ENCODE measurements at regions not wholly inside any gene's neighbourhood (a gene's known extent, or its start where the extent isn't known, plus 50 kb on each side); places are given as distances from the start of the nearest gene placed in this dataset.

DNA sequence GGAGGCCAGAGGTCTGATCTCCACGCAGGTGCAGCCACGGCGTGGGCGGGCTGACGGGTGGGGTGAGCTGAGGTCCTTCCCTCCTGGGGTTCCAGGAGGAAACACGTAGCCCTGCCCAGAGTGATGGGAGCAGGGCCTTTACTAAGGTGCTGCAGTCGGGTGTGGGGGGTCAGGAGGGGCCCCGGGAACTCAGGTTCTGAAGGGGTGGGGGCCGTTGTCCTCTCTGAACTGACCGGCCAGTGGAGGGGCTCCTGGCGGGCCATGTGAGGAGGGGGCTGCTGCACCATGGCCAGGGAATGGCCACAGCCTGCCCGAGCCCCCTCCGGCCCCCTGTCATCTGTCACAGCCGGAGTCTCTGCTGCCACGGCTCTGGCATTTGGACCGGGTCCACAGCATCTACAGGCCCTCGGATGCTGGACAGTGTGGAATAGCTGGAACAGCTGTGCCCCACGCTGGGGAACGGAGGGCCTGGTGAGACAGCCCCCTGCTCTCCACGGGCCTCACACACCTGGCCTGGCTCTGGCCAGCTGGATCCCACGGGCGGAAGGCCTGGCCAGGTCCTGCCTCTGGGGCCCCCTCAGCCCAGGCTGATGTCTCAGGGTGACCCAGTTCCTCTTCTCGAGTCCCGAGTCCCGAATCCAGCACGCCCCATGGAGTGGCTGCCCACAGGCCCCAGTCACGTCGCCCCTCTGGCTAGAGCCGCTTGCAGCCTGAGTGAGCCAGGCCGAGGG lies 145.6 kb upstream of the GPC1 start:
- ChIA-PET CTCF (interaction anchor here (1.2 kb wide), 1 partner anchor 9 kb away, joined by 3 read pairs; no protein-coding TSS in a partner anchor), POLR2A (no interaction called here)
- TF ChIP-seq, protein P1, sequence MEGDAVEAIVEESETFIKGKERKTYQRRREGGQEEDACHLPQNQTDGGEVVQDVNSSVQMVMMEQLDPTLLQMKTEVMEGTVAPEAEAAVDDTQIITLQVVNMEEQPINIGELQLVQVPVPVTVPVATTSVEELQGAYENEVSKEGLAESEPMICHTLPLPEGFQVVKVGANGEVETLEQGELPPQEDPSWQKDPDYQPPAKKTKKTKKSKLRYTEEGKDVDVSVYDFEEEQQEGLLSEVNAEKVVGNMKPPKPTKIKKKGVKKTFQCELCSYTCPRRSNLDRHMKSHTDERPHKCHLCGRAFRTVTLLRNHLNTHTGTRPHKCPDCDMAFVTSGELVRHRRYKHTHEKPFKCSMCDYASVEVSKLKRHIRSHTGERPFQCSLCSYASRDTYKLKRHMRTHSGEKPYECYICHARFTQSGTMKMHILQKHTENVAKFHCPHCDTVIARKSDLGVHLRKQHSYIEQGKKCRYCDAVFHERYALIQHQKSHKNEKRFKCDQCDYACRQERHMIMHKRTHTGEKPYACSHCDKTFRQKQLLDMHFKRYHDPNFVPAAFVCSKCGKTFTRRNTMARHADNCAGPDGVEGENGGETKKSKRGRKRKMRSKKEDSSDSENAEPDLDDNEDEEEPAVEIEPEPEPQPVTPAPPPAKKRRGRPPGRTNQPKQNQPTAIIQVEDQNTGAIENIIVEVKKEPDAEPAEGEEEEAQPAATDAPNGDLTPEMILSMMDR (IDR thresholded peaks at IDR 0.05; ENCODE audit: insufficient read depth, low read length, missing control alignments) = no peak
- DNase-seq (ENCODE audit: low read depth, low spot score) = no peak
- H3K4me3 ChIP-seq (ENCODE audit: low read depth, low read length) = no peak overlapping the region

DNA sequence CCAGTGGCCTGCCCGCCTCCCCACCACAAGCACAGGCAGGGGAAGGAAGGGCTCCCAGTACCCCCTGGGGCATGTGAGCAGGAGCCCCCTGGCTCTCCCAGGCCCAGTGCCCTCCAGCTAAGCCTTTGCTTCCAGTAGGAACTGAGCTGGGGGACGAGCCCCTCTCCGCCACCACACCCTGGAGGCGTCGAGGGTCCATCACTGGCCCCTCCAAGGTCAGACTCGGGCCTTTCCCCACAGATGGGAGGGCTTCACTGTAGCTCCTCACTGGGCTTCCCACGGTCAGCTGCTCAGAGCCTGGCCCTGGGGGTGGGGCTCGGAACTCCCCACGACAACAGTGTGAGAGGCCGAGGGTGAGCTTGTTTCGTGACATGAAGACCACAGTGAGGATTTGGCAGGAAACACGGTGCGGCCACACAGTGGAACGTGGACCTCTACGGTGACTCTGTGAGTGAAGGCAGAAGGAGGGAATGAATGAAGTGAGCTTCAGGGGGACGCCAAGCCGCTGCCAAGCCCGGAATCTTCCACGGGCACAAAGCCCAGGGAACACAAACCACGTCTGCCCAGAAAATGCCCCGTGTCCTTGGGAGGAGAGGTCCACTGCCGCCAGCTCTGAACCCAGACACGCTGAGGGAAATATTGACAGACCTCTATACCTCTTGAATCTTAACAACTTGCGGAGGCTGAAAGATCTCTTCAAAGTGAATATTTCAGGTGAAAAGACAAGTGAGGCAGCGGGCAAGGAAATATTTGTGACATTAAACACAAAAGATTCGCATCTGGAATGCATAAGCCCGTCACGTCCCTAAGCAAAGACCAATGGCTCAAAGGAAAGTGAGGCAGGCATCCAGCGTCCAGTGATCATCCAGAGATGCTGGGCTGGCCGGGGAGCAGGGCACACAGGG lies 144.8 kb upstream of the GPC1 start:
- POLR2A ChIA-PET = no interaction called here
- no peak overlapping the region for H3K4me3 ChIP-seq (ENCODE audit: low read depth, low read length)
- DNase-seq (ENCODE audit: low read depth, low spot score) = no peak
- TF ChIP-seq, protein P1 (IDR thresholded peaks at IDR 0.05; ENCODE audit: insufficient read depth, low read length, missing control alignments) = no peak
- CTCF ChIA-PET = interaction anchor here (1.2 kb wide), 1 partner anchor 8 kb away, joined by 3 read pairs; no protein-coding TSS in a partner anchor

DNA sequence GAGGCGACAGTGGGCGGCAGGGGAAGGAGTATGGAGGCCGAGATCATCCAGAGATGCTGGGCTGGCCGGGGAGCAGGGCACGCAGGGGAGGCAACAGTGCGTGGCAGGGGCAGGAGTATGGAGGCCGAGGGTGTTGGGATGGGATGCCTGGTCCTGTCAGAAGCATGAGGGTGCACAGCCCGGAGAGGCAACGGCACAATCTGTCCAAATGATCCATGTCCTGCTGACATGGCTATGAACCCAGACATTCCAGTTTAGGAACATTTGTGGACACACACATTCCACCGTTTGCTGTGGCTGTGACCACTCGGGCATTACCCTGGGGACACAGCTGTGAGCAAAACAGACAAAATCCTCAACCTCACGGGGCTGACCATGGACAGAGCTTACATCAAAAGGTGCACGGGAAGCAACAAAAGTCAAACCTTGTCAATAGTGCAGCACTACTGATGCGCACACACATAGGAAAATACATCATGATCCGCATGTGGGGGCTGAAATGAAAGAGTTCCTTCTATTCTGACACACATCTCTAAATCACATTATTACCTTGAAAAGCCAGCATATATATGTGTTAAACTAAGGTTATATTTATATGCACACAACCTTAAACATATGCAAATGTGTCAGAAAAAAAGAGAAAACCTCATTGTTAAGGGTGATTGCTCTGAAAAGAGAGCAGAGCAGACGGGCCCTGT lies 144.0 kb upstream of the GPC1 start:
- CTCF ChIA-PET = interaction anchor here (1.2 kb wide), 1 partner anchor 7 kb away, joined by 3 read pairs; no protein-coding TSS in a partner anchor
- TF ChIP-seq, protein P1 (IDR thresholded peaks at IDR 0.05; ENCODE audit: insufficient read depth, low read length, missing control alignments) = no peak
- no peak overlapping the region for H3K4me3 ChIP-seq (ENCODE audit: low read depth, low read length)
- POLR2A ChIA-PET = no interaction called here
- no peak for DNase-seq (ENCODE audit: low read depth, low spot score)

DNA sequence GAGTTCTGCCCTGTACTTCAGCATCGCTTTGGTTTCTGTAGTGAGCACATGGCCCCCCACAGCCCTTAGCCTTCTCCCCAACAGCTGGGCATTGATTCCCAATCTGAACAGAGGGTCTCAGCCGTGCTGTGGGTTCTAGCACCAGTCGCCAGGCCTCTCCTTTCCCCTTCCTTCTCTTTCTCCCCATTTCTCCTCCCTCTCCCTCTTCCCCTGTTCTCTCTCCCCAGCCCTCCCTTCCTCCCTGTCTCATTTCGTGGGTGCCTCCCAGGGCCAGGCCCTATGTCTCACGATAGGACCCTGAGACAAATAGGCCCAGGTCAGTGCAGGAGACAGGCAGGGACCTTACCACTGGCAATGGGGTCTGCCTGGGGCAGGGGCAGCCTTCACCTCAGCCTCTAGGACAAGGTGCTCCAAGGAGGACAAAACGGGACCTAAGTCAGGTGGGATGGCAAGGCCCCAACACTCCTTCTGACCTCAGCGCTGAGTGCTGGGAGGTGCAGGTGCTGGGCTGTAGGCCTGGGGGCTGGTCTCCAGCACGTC lies 143.4 kb upstream of the GPC1 start:
- POLR2A ChIA-PET = no interaction called here
- TF ChIP-seq, protein P1 (IDR thresholded peaks at IDR 0.05; ENCODE audit: insufficient read depth, low read length, missing control alignments) = no peak
- no peak for DNase-seq (ENCODE audit: low read depth, low spot score)
- CTCF ChIA-PET = no interaction called here
- H3K4me3 ChIP-seq (ENCODE audit: low read depth, low read length) = no peak overlapping the region

DNA sequence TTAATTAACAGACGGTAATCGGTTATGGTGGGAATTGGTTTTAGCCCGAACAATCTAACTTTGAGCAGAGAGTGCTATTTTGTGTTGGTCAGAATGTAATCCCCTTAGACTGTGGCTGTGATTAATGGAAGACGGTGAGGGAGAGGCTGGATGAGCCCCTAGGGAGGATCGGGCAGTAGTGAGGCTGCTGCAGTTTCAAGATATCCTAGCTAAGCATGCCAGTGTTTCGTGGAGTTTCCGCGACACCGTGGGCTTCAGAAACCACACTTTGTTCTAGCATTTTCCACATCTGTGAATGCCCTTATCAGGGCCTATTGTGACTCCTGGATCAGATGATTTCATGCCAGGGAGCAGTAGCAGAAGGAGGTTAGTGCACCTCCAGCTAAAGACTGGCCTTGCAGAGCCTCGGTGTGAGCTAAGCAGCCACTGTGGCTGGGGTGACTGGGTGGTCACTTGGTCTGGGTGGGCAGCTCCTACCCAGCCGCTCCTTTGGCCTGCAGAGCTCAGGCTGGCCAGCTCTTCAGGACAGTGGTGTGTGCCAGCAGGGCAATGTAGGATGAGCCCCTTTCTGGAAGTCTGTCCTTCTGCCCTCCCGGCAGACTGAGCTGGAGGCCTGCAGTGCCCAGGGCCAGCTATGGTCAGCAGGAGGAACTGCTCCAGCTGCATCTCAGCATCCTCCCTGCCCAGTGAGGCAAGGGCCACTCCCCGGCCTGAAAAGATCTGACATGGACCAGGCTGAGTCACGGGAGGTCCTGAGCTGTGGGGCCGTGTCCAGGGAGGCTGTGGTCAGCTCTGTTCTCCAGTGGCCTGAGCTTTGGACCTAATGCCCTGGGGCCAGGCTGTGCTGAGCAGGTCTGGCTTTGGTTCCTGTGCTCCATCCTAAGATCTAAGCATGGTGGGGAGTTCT lies 142.6 kb upstream of the GPC1 start:
- H3K4me3 ChIP-seq (ENCODE audit: low read depth, low read length) = no peak overlapping the region
- TF ChIP-seq, protein P1 (IDR thresholded peaks at IDR 0.05; ENCODE audit: insufficient read depth, low read length, missing control alignments) = no peak
- ChIA-PET POLR2A (no interaction called here), CTCF (no interaction called here)
- DNase-seq (ENCODE audit: low read depth, low spot score) = no peak

All from AG04449 (cell line).